WTC11 (cell line): ENCODE measurements at regions not wholly inside any gene's neighbourhood (a gene's known extent, or its start where the extent isn't known, plus 50 kb on each side); places are given as distances from the start of the nearest gene placed in this dataset.

ENCODE experiments used
- CREB1 ChIP-seq: sonication (generic); formaldehyde crosslinking; IDR thresholded peaks from 2 replicates; pipeline ENCODE4 v1.8.0; 2023; ENCODE audit warnings: mild to moderate bottlenecking, missing genetic modification reagents
- ETV6 ChIP-seq: sonication (generic); formaldehyde crosslinking; IDR thresholded peaks from 2 replicates; pipeline ENCODE4 v1.8.1; 2022; ENCODE audit warnings: mild to moderate bottlenecking, missing genetic modification reagents
- FOXJ3 ChIP-seq: sonication (generic); formaldehyde crosslinking; IDR thresholded peaks from 2 replicates; pipeline ENCODE4 v1.9.0; 2021; ENCODE audit warnings: missing genetic modification reagents, mild to moderate bottlenecking, borderline replicate concordance
- NFYB ChIP-seq: sonication (generic); formaldehyde crosslinking; conservative IDR thresholded peaks from 2 replicates; pipeline ENCODE4 v1.8.0; 2022; ENCODE audit warnings: low read depth, missing genetic modification reagents
- SP1 ChIP-seq: sonication (generic); formaldehyde crosslinking; conservative IDR thresholded peaks from 2 replicates; pipeline ENCODE4 v1.8.1; 2022; ENCODE audit warnings: missing genetic modification reagents
- ZNF232 ChIP-seq: sonication (generic); formaldehyde crosslinking; IDR thresholded peaks from 2 replicates; pipeline ENCODE4 v1.8.0; 2022; ENCODE audit warnings: mild to moderate bottlenecking, missing genetic modification reagents
- TF ChIP-seq, protein P1 (sequence below): fragments of 200-600 bp; IDR thresholded peaks from 2 replicates; pipeline ENCODE4 v1.8.0; 2022; ENCODE audit warnings: antibody characterized with exemption
- TF ChIP-seq, protein P2 (sequence below): sonication (generic); formaldehyde crosslinking; IDR thresholded peaks from 2 replicates; pipeline ENCODE4 v1.8.1; 2022; ENCODE audit warnings: low read depth, mild to moderate bottlenecking, moderate library complexity, missing genetic modification reagents, borderline replicate concordance
- TF ChIP-seq, protein P3 (sequence below): sonication (generic); formaldehyde crosslinking; IDR thresholded peaks from 2 replicates; pipeline ENCODE4 v1.8.1; 2023; ENCODE audit warnings: mild to moderate bottlenecking, missing genetic modification reagents, moderate library complexity

DNA sequence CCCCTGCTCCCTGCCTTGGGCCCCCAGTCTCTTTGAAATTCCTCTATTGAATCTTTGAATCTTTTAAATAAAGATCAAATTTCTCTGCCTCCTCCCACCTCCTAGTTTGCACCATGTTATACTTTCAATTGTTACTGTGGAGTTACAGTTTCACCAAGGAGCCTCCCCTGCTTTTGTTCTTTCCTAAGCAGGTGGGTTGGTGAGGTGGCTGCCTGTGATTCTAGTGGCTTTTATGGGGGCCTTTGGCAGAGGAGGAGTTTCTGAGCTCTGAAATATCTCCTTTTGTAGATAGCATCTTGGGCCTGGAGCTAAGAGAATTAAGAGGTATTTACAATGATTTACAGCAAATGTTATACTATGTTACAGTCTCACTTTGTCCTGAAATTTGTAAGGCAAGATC lies 133.8 kb upstream of the STX18 start:
- TF ChIP-seq, protein P1, sequence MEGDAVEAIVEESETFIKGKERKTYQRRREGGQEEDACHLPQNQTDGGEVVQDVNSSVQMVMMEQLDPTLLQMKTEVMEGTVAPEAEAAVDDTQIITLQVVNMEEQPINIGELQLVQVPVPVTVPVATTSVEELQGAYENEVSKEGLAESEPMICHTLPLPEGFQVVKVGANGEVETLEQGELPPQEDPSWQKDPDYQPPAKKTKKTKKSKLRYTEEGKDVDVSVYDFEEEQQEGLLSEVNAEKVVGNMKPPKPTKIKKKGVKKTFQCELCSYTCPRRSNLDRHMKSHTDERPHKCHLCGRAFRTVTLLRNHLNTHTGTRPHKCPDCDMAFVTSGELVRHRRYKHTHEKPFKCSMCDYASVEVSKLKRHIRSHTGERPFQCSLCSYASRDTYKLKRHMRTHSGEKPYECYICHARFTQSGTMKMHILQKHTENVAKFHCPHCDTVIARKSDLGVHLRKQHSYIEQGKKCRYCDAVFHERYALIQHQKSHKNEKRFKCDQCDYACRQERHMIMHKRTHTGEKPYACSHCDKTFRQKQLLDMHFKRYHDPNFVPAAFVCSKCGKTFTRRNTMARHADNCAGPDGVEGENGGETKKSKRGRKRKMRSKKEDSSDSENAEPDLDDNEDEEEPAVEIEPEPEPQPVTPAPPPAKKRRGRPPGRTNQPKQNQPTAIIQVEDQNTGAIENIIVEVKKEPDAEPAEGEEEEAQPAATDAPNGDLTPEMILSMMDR = no peak
- TF ChIP-seq ZNF232 (CRISPR knock-in tag) (no peak), SP1 (CRISPR knock-in tag) (no peak), CREB1 (CRISPR knock-in tag) (no peak), NFYB (CRISPR knock-in tag) (no peak), FOXJ3 (CRISPR knock-in tag) (no peak), ETV6 (CRISPR knock-in tag) (no peak)
- TF ChIP-seq, protein P2, sequence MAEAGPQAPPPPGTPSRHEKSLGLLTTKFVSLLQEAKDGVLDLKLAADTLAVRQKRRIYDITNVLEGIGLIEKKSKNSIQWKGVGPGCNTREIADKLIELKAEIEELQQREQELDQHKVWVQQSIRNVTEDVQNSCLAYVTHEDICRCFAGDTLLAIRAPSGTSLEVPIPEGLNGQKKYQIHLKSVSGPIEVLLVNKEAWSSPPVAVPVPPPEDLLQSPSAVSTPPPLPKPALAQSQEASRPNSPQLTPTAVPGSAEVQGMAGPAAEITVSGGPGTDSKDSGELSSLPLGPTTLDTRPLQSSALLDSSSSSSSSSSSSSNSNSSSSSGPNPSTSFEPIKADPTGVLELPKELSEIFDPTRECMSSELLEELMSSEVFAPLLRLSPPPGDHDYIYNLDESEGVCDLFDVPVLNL (CRISPR knock-in tag) = no peak
- TF ChIP-seq, protein P3, sequence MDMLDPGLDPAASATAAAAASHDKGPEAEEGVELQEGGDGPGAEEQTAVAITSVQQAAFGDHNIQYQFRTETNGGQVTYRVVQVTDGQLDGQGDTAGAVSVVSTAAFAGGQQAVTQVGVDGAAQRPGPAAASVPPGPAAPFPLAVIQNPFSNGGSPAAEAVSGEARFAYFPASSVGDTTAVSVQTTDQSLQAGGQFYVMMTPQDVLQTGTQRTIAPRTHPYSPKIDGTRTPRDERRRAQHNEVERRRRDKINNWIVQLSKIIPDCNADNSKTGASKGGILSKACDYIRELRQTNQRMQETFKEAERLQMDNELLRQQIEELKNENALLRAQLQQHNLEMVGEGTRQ (CRISPR knock-in tag) = no peak
